HG03439 (cell line): ENCODE measurements at regions not wholly inside any gene's neighbourhood (a gene's known extent, or its start where the extent isn't known, plus 50 kb on each side); places are given as distances from the start of the nearest gene placed in this dataset.
"Not testable (repeated sequence)": the region's sequence is repeated elsewhere in the genome, so short reads cannot be mapped to it uniquely, and the experiment has no call there.

Experiments
- ATAC-seq: cut with Tn5 transposase; IDR thresholded peaks from one replicate; pipeline ENCODE4 v1.9.1; 2021; ENCODE audit warnings: mild to moderate bottlenecking, moderate library complexity; ENCODE audit not compliant: unreplicated experiment

- ATAC-seq, result no peak
These were observed 256.0 kb downstream of the AHR start for GRCh38 chr7:17554341-17555015.

- ATAC-seq, result no peak
These were observed 257.9 kb downstream of the AHR start for GRCh38 chr7:17556247-17556956.

- no peak for ATAC-seq
These were observed 258.8 kb downstream of the AHR start for GRCh38 chr7:17557251-17557671.

GRCh38 chr7:17558135-17558534 is 259.7 kb downstream of the AHR start:
- no peak for ATAC-seq

GRCh38 chr7:17558558-17559332 is 260.3 kb downstream of the AHR start:
- no peak for ATAC-seq

GRCh38 chr7:17559388-17559787 is 260.9 kb downstream of the AHR start:
- no peak for ATAC-seq

GRCh38 chr7:17560516-17560915 is 262.1 kb downstream of the AHR start:
- no peak for ATAC-seq

- ATAC-seq, result no peak
These were observed 262.5 kb downstream of the AHR start for GRCh38 chr7:17560966-17561365.

- no peak for ATAC-seq
These were observed 266.3 kb downstream of the AHR start for GRCh38 chr7:17564678-17565212.

- ATAC-seq, result no peak
These were observed 281.7 kb downstream of the AHR start for GRCh38 chr7:17580141-17580540.

- ATAC-seq, result no peak
These were observed 282.4 kb downstream of the AHR start for GRCh38 chr7:17580856-17581255.

- ATAC-seq, result no peak
These were observed 282.8 kb downstream of the AHR start for GRCh38 chr7:17581301-17581700.

- not testable (repeated sequence) for ATAC-seq
These were observed 284.2 kb downstream of the AHR start for GRCh38 chr7:17582696-17583095.

- ATAC-seq, result no peak
These were observed 285.3 kb downstream of the AHR start for GRCh38 chr7:17583786-17584185.

GRCh38 chr7:17584822-17585221 is 286.4 kb downstream of the AHR start:
- no peak for ATAC-seq

GRCh38 chr7:17586711-17587110 is 288.3 kb downstream of the AHR start:
- no peak for ATAC-seq

- no peak for ATAC-seq
These were observed 290.3 kb downstream of the AHR start for GRCh38 chr7:17588730-17589129.

GRCh38 chr7:17589671-17590070 is 291.2 kb downstream of the AHR start:
- no peak for ATAC-seq

GRCh38 chr7:17590221-17590620 is 291.8 kb downstream of the AHR start:
- no peak for ATAC-seq

GRCh38 chr7:17593819-17594419 is 295.5 kb downstream of the AHR start:
- ATAC-seq, result no peak

- no peak for ATAC-seq
These were observed 297.1 kb downstream of the AHR start for GRCh38 chr7:17595546-17595945.
